Naive thymus-derived CD4-positive, alpha-beta T cell (primary cell): ENCODE measurements at regions not wholly inside any gene's neighbourhood (a gene's known extent, or its start where the extent isn't known, plus 50 kb on each side); places are given as distances from the start of the nearest gene placed in this dataset.

ENCODE experiments used
- ATAC-seq: fragments of 150-1000 bp; cut with Tn5 transposase; 2 replicates; pipeline ENCODE4 v1.10.0; 2021; ENCODE audit warnings: mild to moderate bottlenecking, moderate library complexity
- CTCF ChIA-PET: fragments of 350-600 bp; sonication (Branson Sonifier 250); formaldehyde crosslinking; loops from one replicate; lab custom pipeline; 2021; ENCODE audit warnings: antibody characterized with exemption; lab: Charles Lee
- POLR2A ChIA-PET: fragments of 350-600 bp; sonication (Branson Sonifier 250); formaldehyde crosslinking; loops from one replicate; lab custom pipeline; 2021; ENCODE audit warnings: antibody characterized with exemption, inconsistent platforms; lab: Charles Lee
- DNase-seq, 9 donors: peaks; one replicate each; pipeline versions ENCODE4 v3.0.0 to v3.0.0-alpha.2; 2020 to 2022; ENCODE audit warnings: mixed read lengths in 1 of 9
- H3K27ac ChIP-seq: one replicate; pipeline ENCODE4 v1.7.0; 2013; ENCODE audit warnings: mild to moderate bottlenecking, low read depth, low read length, moderate library complexity
- H3K27me3 ChIP-seq, 2 donors: one replicate each; pipeline ENCODE4 v1.7.0; 2013; ENCODE audit warnings: low read length in 2 of 2, mild to moderate bottlenecking in 2 of 2, moderate library complexity in 2 of 2; ENCODE audit not compliant: control insufficient read depth in 2 of 2, insufficient read depth in 2 of 2
- H3K36me3 ChIP-seq, 3 experiments: 1 replicate in 2 of 3; 2 replicates in 1 of 3; pipeline ENCODE4 v1.7.0; 2013; ENCODE audit warnings: low read length in 3 of 3, mild to moderate bottlenecking in 3 of 3, moderate library complexity in 1 of 3; ENCODE audit not compliant: insufficient read depth in 3 of 3, control insufficient read depth in 2 of 3
- H3K4me1 ChIP-seq, 2 donors: one replicate each; pipeline ENCODE4 v1.7.0; 2013; ENCODE audit warnings: low read length in 2 of 2, mild to moderate bottlenecking in 2 of 2, moderate library complexity in 1 of 2; ENCODE audit not compliant: control insufficient read depth in 2 of 2, insufficient read depth in 2 of 2
- H3K4me3 ChIP-seq: 2 replicates; pipeline ENCODE4 v1.7.0; 2013; ENCODE audit warnings: mild to moderate bottlenecking, low read length
- H3K9me3 ChIP-seq, 3 experiments: 1 replicate in 2 of 3; 2 replicates in 1 of 3; pipeline ENCODE4 v1.7.0; 2013; ENCODE audit warnings: low read length in 3 of 3; ENCODE audit not compliant: control insufficient read depth in 2 of 3
- H3K27ac Mint-ChIP-seq, 9 donors: one replicate each; pipeline ENCODE4 v1.8.0; 2020 to 2022; ENCODE audit warnings: mixed read lengths in 9 of 9, mild to moderate bottlenecking in 8 of 9, moderate library complexity in 5 of 9, inconsistent platforms in 2 of 9
- H3K27me3 Mint-ChIP-seq, 5 donors: one replicate each; pipeline ENCODE4 v1.8.0; 2021 to 2022; ENCODE audit warnings: mixed read lengths in 5 of 5, mild to moderate bottlenecking in 1 of 5
- H3K36me3 Mint-ChIP-seq, 5 donors: one replicate each; pipeline ENCODE4 v1.8.0; 2020 to 2022; ENCODE audit warnings: mixed read lengths in 5 of 5, mild to moderate bottlenecking in 3 of 5, inconsistent platforms in 1 of 5
- H3K4me1 Mint-ChIP-seq, 7 donors: one replicate each; pipeline ENCODE4 v1.8.0; 2020 to 2022; ENCODE audit warnings: mixed read lengths in 7 of 7, mild to moderate bottlenecking in 3 of 7, inconsistent platforms in 1 of 7
- H3K4me3 Mint-ChIP-seq, 10 donors: one replicate each; pipeline ENCODE4 v1.8.0; 2020 to 2022; ENCODE audit warnings: mild to moderate bottlenecking in 10 of 10, mixed read lengths in 10 of 10, moderate library complexity in 6 of 10, inconsistent platforms in 2 of 10
- H3K9me3 Mint-ChIP-seq, 11 donors: one replicate each; pipeline ENCODE4 v1.8.0; 2020 to 2022; ENCODE audit warnings: mixed read lengths in 11 of 11, mild to moderate bottlenecking in 4 of 11, inconsistent platforms in 1 of 11, moderate library complexity in 1 of 11
- intact Hi-C, 2 donors: fragments of 100-400 bp; cut with micrococcal nuclease; formaldehyde crosslinking; loops; one replicate each; pipeline ENCODE4 v1.15.1; 2023

GRCh38 chr1:184867866-184868689 lies 106.2 kb downstream of the NIBAN1 start:
- Mint-ChIP-seq H3K9me3 (peaks cover 0 to 9% (median 0%) of the 10 kb centered on the region in 11 donors), H3K27ac (peak overlapping the region in 2 of 9 donors; percentile 71 to 81), H3K4me3 (peak overlapping the region in 1 of 10 donors; percentile 48), H3K4me1 (peaks cover 11 to 50% (median 14%) of the 10 kb centered on the region in 7 donors), H3K27me3 (peaks cover 0 to 8% (median 3%) of the 10 kb centered on the region in 5 donors), H3K36me3 (peaks cover 0 to 47% (median 0%) of the 10 kb centered on the region in 5 donors)
- Histone ChIP-seq H3K4me3 (no peak overlapping the region), H3K27me3 (no peaks in the 10 kb centered on the region), H3K9me3 (no peaks in the 10 kb centered on the region), H3K36me3 (no peaks in the 10 kb centered on the region), H3K4me1 (peaks cover 0 to 27% of the 10 kb centered on the region in 2 donors), H3K27ac (no peak overlapping the region)
- POLR2A ChIA-PET: no interaction called here
- no peak for DNase-seq
- intact Hi-C loops: loop anchor here in 1 of 2 donors (1.0 to 5.0 kb wide), 4 partner anchors 23 to 111 kb away; partner anchors contain the start of gene NIBAN1
- no peak for ATAC-seq
- CTCF ChIA-PET: no interaction called here

- POLR2A ChIA-PET: no interaction called here
- Histone ChIP-seq H3K4me3 (no peak overlapping the region), H3K9me3 (no peaks in the 10 kb centered on the region), H3K36me3 (no peaks in the 10 kb centered on the region), H3K27ac (no peak overlapping the region), H3K4me1 (peaks cover 0 to 27% of the 10 kb centered on the region in 2 donors), H3K27me3 (no peaks in the 10 kb centered on the region)
- CTCF ChIA-PET: no interaction called here
- Mint-ChIP-seq H3K27ac (peak overlapping the region in 6 of 9 donors; percentile 0 to 81 (median 9)), H3K27me3 (peaks cover 0 to 9% (median 5%) of the 10 kb centered on the region in 5 donors), H3K4me1 (peaks cover 11 to 50% (median 14%) of the 10 kb centered on the region in 7 donors), H3K4me3 (peak overlapping the region in 6 of 10 donors; percentile 4 to 66 (median 28)), H3K9me3 (peaks cover 0 to 8% (median 0%) of the 10 kb centered on the region in 11 donors), H3K36me3 (peaks cover 0 to 48% (median 0%) of the 10 kb centered on the region in 5 donors)
- DNase-seq (peak in 6 of 9 donors; percentile 10 to 36 (median 13)), ATAC-seq (peak; percentile 92)
- intact Hi-C loops: loop anchor here in 1 of 2 donors (1.0 to 5.0 kb wide), 4 partner anchors 24 to 110 kb away; partner anchors contain the start of gene NIBAN1
Measured at GRCh38 chr1:184866991-184867788, 107.1 kb downstream of the NIBAN1 start.

DNA sequence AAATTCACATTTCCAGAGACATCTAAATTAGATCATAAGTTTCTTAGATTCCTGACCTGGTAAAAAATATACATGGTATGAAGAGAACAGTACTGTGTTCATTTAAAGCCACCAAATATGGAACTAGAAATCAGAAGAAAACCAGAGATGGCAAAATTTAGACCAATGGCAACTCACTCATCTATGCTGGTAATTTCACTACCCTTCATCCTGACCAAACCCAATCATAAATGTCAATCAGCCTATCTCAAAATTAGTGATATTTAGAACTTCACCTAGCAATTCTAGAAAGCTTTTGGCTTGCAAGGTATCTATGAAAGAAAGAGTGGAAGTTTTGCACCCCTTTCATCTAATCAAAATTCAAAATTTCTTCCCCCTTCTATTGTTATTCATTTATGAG lies 107.7 kb downstream of the NIBAN1 start:
- H3K27me3 ChIP-seq: no peaks in the 10 kb centered on the region
- Mint-ChIP-seq H3K36me3 (peaks cover 0 to 44% (median 0%) of the 10 kb centered on the region in 5 donors), H3K4me1 (peaks cover 11 to 50% (median 14%) of the 10 kb centered on the region in 7 donors), H3K27me3 (peaks cover 0 to 14% (median 5%) of the 10 kb centered on the region in 5 donors), H3K9me3 (peaks cover 0 to 8% (median 0%) of the 10 kb centered on the region in 11 donors), H3K4me3 (peak overlapping the region in 4 of 10 donors; percentile 4 to 48 (median 28)), H3K27ac (peak overlapping the region in 6 of 9 donors; percentile 0 to 81 (median 9))
- ATAC-seq: no peak
- ChIA-PET POLR2A (no interaction called here), CTCF (no interaction called here)
- peaks cover 0 to 27% of the 10 kb centered on the region in 2 donors for H3K4me1 ChIP-seq
- H3K4me3 ChIP-seq: no peak overlapping the region
- DNase-seq: no peak
- intact Hi-C loops: loop anchor here in 1 of 2 donors (2.0 to 5.0 kb wide), 3 partner anchors 34 to 109 kb away; partner anchors contain the start of gene NIBAN1
- H3K9me3 ChIP-seq: no peaks in the 10 kb centered on the region
- H3K36me3 ChIP-seq: no peaks in the 10 kb centered on the region
- H3K27ac ChIP-seq: no peak overlapping the region

DNA sequence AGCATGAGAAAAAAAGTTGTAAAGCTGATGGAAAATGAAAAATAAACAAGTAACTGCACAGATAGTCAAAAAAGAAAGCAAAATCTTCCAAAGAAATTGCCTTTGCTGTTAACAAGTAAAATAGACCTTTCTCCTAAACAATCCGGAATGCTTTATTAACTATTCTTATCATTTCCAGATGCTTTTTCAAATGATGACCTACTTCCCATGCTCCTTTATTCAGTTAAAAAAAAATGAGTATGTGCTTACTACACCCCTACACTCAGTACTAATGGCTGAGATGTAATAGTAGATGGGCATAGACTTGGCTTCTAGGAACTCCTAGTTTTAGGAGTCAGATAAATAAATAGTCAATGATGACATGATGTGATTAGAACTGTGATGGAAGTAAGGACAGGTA lies 108.5 kb downstream of the NIBAN1 start:
- Mint-ChIP-seq H3K27me3 (peaks cover 0 to 13% (median 4%) of the 10 kb centered on the region in 5 donors), H3K9me3 (peaks cover 0 to 8% (median 0%) of the 10 kb centered on the region in 11 donors), H3K4me3 (no peak overlapping the region), H3K27ac (peak overlapping the region in 1 of 9 donors; percentile 40), H3K4me1 (peaks cover 11 to 50% (median 14%) of the 10 kb centered on the region in 7 donors), H3K36me3 (peaks cover 0 to 40% (median 0%) of the 10 kb centered on the region in 5 donors)
- Histone ChIP-seq H3K4me1 (peaks cover 0 to 27% of the 10 kb centered on the region in 2 donors), H3K27me3 (no peaks in the 10 kb centered on the region), H3K36me3 (no peaks in the 10 kb centered on the region), H3K27ac (no peak overlapping the region), H3K9me3 (no peaks in the 10 kb centered on the region), H3K4me3 (no peak overlapping the region)
- no peak for DNase-seq
- POLR2A ChIA-PET: interaction anchor here (0.8 kb wide), 1 partner anchor 25 kb away, joined by 3 read pairs; no protein-coding TSS in a partner anchor
- intact Hi-C loops: loop anchor here in 1 of 2 donors (2.0 to 5.0 kb wide), 3 partner anchors 34 to 109 kb away; partner anchors contain the start of gene NIBAN1
- no peak for ATAC-seq
- CTCF ChIA-PET: no interaction called here

DNA sequence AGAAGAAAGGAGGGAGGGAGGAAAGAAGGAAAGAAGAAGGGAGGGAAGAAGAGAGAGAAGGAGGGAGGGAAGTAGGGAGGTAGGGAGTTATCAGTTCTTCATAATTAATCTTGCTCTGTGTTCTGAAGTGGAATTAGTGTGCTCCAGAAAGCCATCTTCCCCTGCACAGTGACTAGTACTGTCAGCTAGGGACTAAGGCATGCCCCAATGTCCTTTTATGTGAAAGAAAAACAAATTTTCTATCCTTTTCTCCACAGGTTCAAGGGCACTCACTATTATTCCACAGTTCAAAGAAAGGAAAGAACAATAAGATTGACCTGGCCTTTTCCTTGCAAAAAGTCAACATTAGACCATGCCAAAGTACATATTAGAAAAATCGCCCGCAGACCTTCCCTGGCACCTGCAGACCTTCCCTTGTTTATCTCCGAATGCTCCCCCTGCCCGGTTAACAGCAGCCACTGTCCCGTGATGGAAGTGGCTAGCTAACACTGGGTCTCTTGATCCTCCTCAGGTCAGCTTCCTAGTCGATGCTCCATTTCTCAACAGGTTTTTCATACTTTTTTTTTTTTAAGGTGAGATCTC lies 107.2 kb upstream of the EDEM3 start:
- POLR2A ChIA-PET: no interaction called here
- Histone ChIP-seq H3K27ac (no peak overlapping the region), H3K27me3 (no peaks in the 10 kb centered on the region), H3K4me3 (no peak overlapping the region), H3K4me1 (peaks cover 0 to 10% of the 10 kb centered on the region in 2 donors), H3K36me3 (no peaks in the 10 kb centered on the region), H3K9me3 (no peaks in the 10 kb centered on the region)
- Mint-ChIP-seq H3K27me3 (peaks cover 0 to 7% (median 4%) of the 10 kb centered on the region in 5 donors), H3K36me3 (peaks cover 0 to 27% (median 0%) of the 10 kb centered on the region in 5 donors), H3K4me3 (no peak overlapping the region), H3K4me1 (peaks cover 3 to 26% (median 9%) of the 10 kb centered on the region in 7 donors), H3K27ac (no peak overlapping the region), H3K9me3 (peaks cover 0 to 5% (median 0%) of the 10 kb centered on the region in 11 donors)
- DNase-seq: no peak
- CTCF ChIA-PET: no interaction called here
- no peak for ATAC-seq
- intact Hi-C loops: no loop called here
